ENCODE measurements at regions not wholly inside any gene's neighbourhood (a gene's known extent, or its start where the extent isn't known, plus 50 kb on each side); places are given as distances from the start of the nearest gene placed in this dataset.

GRCh38 chr1:216779686-216780085 lies 56.5 kb upstream of the ESRRG start:
- Histone ChIP-seq H3K27ac (ENCODE audit: low read depth, low read length) (no peak overlapping the region), H3K27me3 (ENCODE audit: control insufficient read depth in 3 of 3, insufficient read depth in 3 of 3, low read length in 3 of 3) (no peaks in the 10 kb centered on the region), H3K4me1 (ENCODE audit: control insufficient read depth in 3 of 3, insufficient read depth in 3 of 3, low read length in 3 of 3) (no peaks in the 10 kb centered on the region), H3K9ac (ENCODE audit: low read depth in 1 of 3, low read length in 3 of 3) (no peak overlapping the region), H3K36me3 (ENCODE audit: control insufficient read depth in 3 of 3, insufficient read depth in 3 of 3, low read length in 3 of 3) (no peaks in the 10 kb centered on the region), H3K4me3 (ENCODE audit: low read length in 3 of 3) (no peak overlapping the region), H3K9me3 (ENCODE audit: control insufficient read depth in 3 of 3, low read length in 3 of 3) (no peaks in the 10 kb centered on the region)

GRCh38 chr1:216778737-216779136 lies 55.5 kb upstream of the ESRRG start:
- Histone ChIP-seq H3K4me1 (ENCODE audit: control insufficient read depth in 3 of 3, insufficient read depth in 3 of 3, low read length in 3 of 3) (no peaks in the 10 kb centered on the region), H3K9ac (ENCODE audit: low read depth in 1 of 3, low read length in 3 of 3) (no peak overlapping the region), H3K9me3 (ENCODE audit: control insufficient read depth in 3 of 3, low read length in 3 of 3) (no peaks in the 10 kb centered on the region), H3K27me3 (ENCODE audit: control insufficient read depth in 3 of 3, insufficient read depth in 3 of 3, low read length in 3 of 3) (no peaks in the 10 kb centered on the region), H3K27ac (ENCODE audit: low read depth, low read length) (no peak overlapping the region), H3K4me3 (ENCODE audit: low read length in 3 of 3) (no peak overlapping the region), H3K36me3 (ENCODE audit: control insufficient read depth in 3 of 3, insufficient read depth in 3 of 3, low read length in 3 of 3) (no peaks in the 10 kb centered on the region)

- Histone ChIP-seq H3K9me3 (ENCODE audit: control insufficient read depth in 3 of 3, low read length in 3 of 3) (no peaks in the 10 kb centered on the region), H3K9ac (ENCODE audit: low read depth in 1 of 3, low read length in 3 of 3) (no peak overlapping the region), H3K36me3 (ENCODE audit: control insufficient read depth in 3 of 3, insufficient read depth in 3 of 3, low read length in 3 of 3) (no peaks in the 10 kb centered on the region), H3K27me3 (ENCODE audit: control insufficient read depth in 3 of 3, insufficient read depth in 3 of 3, low read length in 3 of 3) (no peaks in the 10 kb centered on the region), H3K27ac (ENCODE audit: low read depth, low read length) (no peak overlapping the region), H3K4me3 (ENCODE audit: low read length in 3 of 3) (no peak overlapping the region), H3K4me1 (ENCODE audit: control insufficient read depth in 3 of 3, insufficient read depth in 3 of 3, low read length in 3 of 3) (no peaks in the 10 kb centered on the region)
Observed at GRCh38 chr1:216777148-216777547, 53.9 kb upstream of the ESRRG start.
